SU-DHL-6 (cell line): ENCODE measurements at regions not wholly inside any gene's neighbourhood (a gene's known extent, or its start where the extent isn't known, plus 50 kb on each side); places are given as distances from the start of the nearest gene placed in this dataset.

Experiments
- H2AFZ ChIP-seq: fragments of 200-600 bp; sonication (generic); 2 replicates; pipeline ENCODE4 v1.6.1; 2014; ENCODE audit warnings: low read depth, mild to moderate bottlenecking, moderate library complexity, mixed read lengths, antibody characterized with exemption, low read length; ENCODE audit not compliant: severe bottlenecking
- H3F3A ChIP-seq: fragments of 200-600 bp; shearing (Covaris generic); 2 replicates; pipeline ENCODE4 v1.6.0; 2016; ENCODE audit warnings: antibody characterized with exemption, mild to moderate bottlenecking; ENCODE audit not compliant: insufficient read depth
- H3K27ac ChIP-seq: fragments of 200-600 bp; sonication (generic); 2 replicates; pipeline ENCODE4 v1.5.1; 2016; ENCODE audit warnings: low read depth, mild to moderate bottlenecking, low read length, moderate library complexity, mixed read lengths
- H3K27me3 ChIP-seq: fragments of 200-600 bp; sonication (generic), shearing (Covaris generic); 2 replicates; pipeline ENCODE4 v1.6.0; 2014; ENCODE audit warnings: mild to moderate bottlenecking, low read length
- H3K36me3 ChIP-seq: fragments of 200-600 bp; sonication (generic); 2 replicates; pipeline ENCODE4 v1.6.1; 2014; ENCODE audit warnings: mild to moderate bottlenecking, low read length, mixed read lengths
- H3K4me2 ChIP-seq: fragments of 300-600, 200-600 bp; shearing (Covaris generic), sonication (generic); 2 replicates; pipeline ENCODE4 v1.6.0; 2014; ENCODE audit warnings: low read length, low read depth, mild to moderate bottlenecking; ENCODE audit not compliant: poor library complexity, severe bottlenecking
- H3K4me3 ChIP-seq: fragments of 200-600 bp; sonication (generic); 2 replicates; pipeline ENCODE4 v1.5.1; 2014; ENCODE audit warnings: antibody characterized with exemption, low read length, mild to moderate bottlenecking, mixed read lengths; ENCODE audit not compliant: insufficient read depth, poor library complexity, severe bottlenecking
- H3K79me2 ChIP-seq: fragments of 200-600 bp; sonication (generic); 2 replicates; pipeline ENCODE4 v1.6.1; 2014; ENCODE audit warnings: mild to moderate bottlenecking, low read length, moderate library complexity; ENCODE audit not compliant: insufficient read depth
- H3K9ac ChIP-seq: fragments of 200-600 bp; sonication (generic); 2 replicates; pipeline ENCODE4 v1.7.0; 2014; ENCODE audit warnings: mild to moderate bottlenecking, low read length
- H3K9me2 ChIP-seq: fragments of 200-600 bp; sonication (generic); replicated peaks from 2 replicates; pipeline ENCODE4 v1.6.1; 2014; ENCODE audit warnings: low read length; ENCODE audit not compliant: insufficient read depth
- H3K9me3 ChIP-seq: fragments of 200-600 bp; sonication (generic); 2 replicates; pipeline ENCODE4 v1.6.1; 2014; ENCODE audit warnings: low read length, mixed read lengths; ENCODE audit not compliant: insufficient read depth
- H4K20me1 ChIP-seq: fragments of 200-600 bp; sonication (generic); 2 replicates; pipeline ENCODE4 v1.6.1; 2014; ENCODE audit warnings: low read depth, mild to moderate bottlenecking, antibody characterized with exemption, low read length, moderate library complexity, mixed read lengths
- EZH2phosphoT487 ChIP-seq: fragments of 200-600 bp; sonication (generic), shearing (Covaris generic); conservative IDR thresholded peaks from 2 replicates; pipeline ENCODE4 v1.6.1; 2018; ENCODE audit warnings: mild to moderate bottlenecking, antibody characterized with exemption, low read length, moderate library complexity, mixed read lengths
- TF ChIP-seq, protein P1 (sequence below): fragments of 200-600 bp; sonication (generic); IDR thresholded peaks from one replicate; pipeline ENCODE4 v1.5.1; 2017; ENCODE audit warnings: antibody characterized with exemption, mild to moderate bottlenecking, low read length, moderate library complexity; ENCODE audit not compliant: insufficient read depth, poor library complexity, severe bottlenecking

DNA sequence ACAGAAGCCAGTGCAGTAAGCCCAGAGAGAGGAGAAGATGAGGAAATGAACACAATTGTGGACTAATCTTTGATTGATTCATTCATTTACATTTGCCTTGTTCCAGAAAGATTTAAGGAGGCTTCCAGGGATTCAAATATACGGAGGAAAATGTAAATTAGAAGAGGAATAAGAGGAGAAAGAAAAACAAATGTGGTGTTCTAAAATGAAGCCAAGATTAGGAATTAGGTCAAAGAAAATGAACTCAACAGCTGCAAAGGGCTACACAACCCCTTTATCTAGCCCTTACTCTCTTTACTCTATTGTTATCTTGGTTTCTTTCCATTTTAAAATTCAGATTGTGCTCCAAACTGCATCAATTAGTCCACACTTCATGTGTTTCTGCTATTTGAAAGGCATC lies 196.8 kb downstream of the SPATA18 start:
- Histone ChIP-seq H3K9me2 (no peaks in the 10 kb centered on the region), H3F3A (no peaks in the 10 kb centered on the region), H3K79me2 (no peaks in the 10 kb centered on the region), H3K9ac (no peak overlapping the region), H3K27ac (no peak overlapping the region), H3K36me3 (no peaks in the 10 kb centered on the region), H2AFZ (no peak overlapping the region), H3K4me3 (no peak overlapping the region), H3K27me3 (no peaks in the 10 kb centered on the region), H4K20me1 (no peaks in the 10 kb centered on the region), H3K9me3 (no peaks in the 10 kb centered on the region), H3K4me2 (no peak overlapping the region)
- TF ChIP-seq, protein P1, sequence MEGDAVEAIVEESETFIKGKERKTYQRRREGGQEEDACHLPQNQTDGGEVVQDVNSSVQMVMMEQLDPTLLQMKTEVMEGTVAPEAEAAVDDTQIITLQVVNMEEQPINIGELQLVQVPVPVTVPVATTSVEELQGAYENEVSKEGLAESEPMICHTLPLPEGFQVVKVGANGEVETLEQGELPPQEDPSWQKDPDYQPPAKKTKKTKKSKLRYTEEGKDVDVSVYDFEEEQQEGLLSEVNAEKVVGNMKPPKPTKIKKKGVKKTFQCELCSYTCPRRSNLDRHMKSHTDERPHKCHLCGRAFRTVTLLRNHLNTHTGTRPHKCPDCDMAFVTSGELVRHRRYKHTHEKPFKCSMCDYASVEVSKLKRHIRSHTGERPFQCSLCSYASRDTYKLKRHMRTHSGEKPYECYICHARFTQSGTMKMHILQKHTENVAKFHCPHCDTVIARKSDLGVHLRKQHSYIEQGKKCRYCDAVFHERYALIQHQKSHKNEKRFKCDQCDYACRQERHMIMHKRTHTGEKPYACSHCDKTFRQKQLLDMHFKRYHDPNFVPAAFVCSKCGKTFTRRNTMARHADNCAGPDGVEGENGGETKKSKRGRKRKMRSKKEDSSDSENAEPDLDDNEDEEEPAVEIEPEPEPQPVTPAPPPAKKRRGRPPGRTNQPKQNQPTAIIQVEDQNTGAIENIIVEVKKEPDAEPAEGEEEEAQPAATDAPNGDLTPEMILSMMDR = no peak
- TF ChIP-seq EZH2phosphoT487 = no peak

DNA sequence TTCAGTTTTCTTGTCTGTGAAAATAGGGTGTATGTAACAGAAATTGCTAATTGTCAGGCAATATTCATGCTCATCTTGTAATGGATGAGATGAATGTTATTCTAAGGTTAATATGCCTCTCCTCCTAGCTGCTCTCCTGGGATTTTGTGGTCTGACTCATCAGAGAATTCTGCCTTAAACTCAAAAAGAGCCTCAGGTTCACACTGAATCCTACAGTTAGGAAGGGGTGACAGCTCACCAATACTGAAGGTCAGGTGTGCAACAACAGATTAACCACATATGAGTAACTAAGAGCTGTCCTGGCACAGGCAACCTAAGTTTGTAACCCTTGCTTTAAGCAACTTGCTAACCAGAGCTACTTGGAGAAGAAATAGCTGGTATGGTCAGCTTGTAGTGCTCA lies 197.7 kb downstream of the SPATA18 start:
- H4K20me1 ChIP-seq = no peaks in the 10 kb centered on the region

DNA sequence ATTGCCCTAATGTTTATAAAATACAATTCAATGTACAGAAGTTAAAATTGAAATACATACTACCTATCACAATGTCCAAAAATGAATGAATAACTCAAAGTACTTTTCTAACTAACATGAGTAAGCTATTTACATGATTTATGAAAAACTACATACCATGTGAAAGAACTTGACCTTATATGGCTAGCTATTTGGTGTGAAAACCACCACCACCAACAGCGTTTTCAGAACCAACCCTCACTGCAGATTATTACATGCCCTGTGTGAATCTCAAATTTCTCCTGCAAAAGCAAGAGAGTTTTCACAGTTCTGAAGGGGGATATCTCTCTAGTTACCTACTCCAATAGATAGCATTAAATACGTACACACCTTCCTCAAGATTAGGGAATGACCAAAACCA lies 198.5 kb downstream of the SPATA18 start:
- Histone ChIP-seq H3K36me3 (no peaks in the 10 kb centered on the region), H2AFZ (no peak overlapping the region), H3K27ac (no peak overlapping the region), H3K9me2 (no peaks in the 10 kb centered on the region), H3K27me3 (no peaks in the 10 kb centered on the region), H3K79me2 (no peaks in the 10 kb centered on the region), H3F3A (no peaks in the 10 kb centered on the region), H3K4me3 (no peak overlapping the region), H3K9ac (no peak overlapping the region), H3K4me2 (no peak overlapping the region), H4K20me1 (no peaks in the 10 kb centered on the region), H3K9me3 (no peaks in the 10 kb centered on the region)
- TF ChIP-seq, protein P1 = no peak
- TF ChIP-seq EZH2phosphoT487 = no peak

More for the DNA sequence above, 197.7 kb downstream of the SPATA18 start:
- H3K9ac ChIP-seq = no peak overlapping the region
- TF ChIP-seq EZH2phosphoT487 = no peak
- TF ChIP-seq, protein P1 = no peak
- no peak overlapping the region for H3K4me2 ChIP-seq
- no peaks in the 10 kb centered on the region for H3K36me3 ChIP-seq
- no peaks in the 10 kb centered on the region for H3K9me3 ChIP-seq
- no peak overlapping the region for H3K4me3 ChIP-seq
- no peaks in the 10 kb centered on the region for H3K27me3 ChIP-seq
- H3F3A ChIP-seq = no peaks in the 10 kb centered on the region
- no peak overlapping the region for H3K27ac ChIP-seq
- H3K79me2 ChIP-seq = no peaks in the 10 kb centered on the region
- no peak overlapping the region for H2AFZ ChIP-seq
- no peaks in the 10 kb centered on the region for H3K9me2 ChIP-seq
